ENCODE measurements at regions not wholly inside any gene's neighbourhood (a gene's known extent, or its start where the extent isn't known, plus 50 kb on each side); places are given as distances from the start of the nearest gene placed in this dataset.
"Not testable (repeated sequence)": the region's sequence is repeated elsewhere in the genome, so short reads cannot be mapped to it uniquely, and the experiment has no call there.

DNA sequence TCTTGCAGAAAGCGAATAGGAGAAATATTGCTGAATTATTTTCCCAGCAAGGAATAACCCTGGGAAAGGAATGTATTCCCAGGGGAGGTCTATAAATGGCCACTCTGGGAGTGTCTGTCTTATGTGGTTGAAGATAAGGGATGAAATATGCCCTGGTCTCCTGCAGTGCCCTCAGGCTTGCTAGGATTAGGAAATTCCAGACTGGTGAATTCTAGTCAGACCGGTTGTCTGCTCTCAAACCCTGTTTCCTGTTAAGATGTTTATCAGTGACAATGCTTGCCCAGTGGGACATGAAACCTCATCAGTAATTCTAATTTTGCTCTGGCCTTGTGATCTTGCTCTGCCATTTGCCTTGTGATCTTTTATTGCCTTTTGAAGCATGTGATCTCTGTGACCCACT lies 148.2 kb upstream of the CHODL start:
- TF ChIP-seq POLR2A, CTCF (IDR thresholded peaks at IDR 0.05): not testable (repeated sequence)

Measured in upper lobe of left lung (tissue), 4 donors.